NCI-H774 (cell line): ENCODE measurements at regions not wholly inside any gene's neighbourhood (a gene's known extent, or its start where the extent isn't known, plus 50 kb on each side); places are given as distances from the start of the nearest gene placed in this dataset.

Source experiments
- DNase-seq: peaks from one replicate; lab custom pipeline; 2025; lab: John Stamatoyannopoulos, UW

DNA sequence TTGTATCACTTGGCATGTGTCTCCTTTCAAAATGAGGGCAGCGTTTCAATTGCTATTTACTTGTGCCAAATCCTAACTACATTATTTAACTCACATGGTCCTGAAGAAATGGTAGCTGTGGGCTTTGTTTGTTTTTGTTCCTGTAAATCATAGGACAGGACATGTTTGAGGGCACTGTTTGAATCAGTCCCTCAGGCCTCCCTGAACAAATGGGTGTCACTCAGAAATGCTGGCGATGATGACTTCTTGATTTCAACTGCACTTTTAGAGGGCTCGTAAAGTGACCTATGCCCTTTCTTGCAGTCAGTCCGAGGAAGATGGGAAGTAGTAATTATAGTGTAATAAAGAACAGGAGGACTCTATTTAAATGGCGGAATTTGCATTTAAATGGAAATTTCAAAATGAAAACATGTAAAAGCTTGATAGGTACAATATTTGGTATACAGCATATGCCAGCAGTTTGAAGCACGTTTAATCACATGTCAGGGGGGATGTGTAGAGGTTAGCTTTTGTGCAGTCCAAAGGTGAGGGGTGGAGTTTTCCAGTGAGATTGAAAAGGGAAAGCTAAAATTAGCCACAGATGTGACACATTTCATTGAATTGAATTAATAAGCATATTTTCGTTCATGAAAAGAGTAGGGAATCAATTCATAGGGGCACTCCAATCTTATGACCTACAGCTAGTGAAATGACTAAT, 1958.7 kb upstream of the IGFBP7 start:
- no peak for DNase-seq

DNA sequence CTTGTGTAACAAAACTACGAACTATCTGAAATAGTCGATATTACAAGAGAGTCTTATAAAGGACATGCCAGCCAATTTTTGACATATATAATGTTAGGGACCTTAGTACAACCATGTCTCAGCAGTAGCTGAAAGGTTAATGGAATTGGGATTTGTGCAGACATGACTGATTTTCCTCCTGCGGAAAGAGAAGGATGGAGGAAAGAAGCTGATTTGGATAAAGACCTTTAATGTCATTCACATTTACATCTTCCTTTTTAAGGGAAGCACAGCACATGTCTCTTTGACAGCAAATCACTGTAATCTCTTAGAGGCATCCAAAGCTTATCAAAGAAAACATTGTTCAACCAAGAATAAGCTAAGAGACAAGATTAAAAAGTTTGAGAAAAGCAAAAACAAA, 1976.2 kb upstream of the IGFBP7 start:
- DNase-seq: no peak

DNA sequence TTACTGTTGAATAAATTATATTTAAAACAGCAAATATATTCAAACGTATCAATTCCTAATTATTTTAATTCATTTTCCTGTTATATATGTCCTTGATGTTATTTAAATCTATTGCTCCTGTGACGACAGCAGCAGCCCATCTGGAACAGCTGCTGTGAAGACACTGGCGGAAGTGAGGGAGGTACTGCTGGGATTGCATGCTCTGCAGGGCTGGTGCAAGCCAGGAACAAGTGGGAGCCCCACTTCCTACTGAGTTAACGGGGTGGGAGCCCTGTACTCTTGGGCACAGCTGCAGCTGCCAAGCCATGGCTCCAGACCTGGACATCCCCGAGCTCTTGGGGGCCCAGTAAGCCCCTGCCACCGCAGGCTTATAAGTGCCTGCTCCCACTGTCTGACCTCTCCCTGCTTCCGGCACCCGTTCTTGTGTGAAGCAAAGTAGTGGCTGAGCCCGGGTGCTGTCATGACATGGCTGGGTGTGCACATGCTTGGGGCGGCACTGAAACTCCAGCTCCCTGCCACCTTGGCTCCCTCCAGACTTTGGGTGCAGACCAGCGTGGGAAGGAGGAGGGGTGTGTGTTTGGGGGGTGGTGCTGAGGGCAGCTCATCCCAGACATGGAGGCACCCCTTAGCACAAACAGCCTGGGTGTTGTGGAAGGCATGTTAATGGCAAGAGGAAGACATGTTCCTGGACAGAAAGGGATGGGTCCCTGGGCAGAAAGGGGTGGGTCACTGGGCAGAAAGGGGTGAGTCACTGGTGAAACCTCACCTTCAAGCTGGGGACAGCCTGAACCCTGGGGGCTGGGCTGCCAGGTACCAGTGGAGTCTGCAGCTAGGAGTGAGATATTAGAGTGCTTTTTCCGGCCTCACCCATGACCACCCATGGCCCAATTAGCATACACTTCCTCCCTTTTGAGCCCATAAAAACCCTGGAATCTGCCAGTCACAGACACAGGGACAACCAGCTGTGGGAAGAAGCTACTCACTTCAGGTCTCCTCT, 1981.3 kb upstream of the IGFBP7 start:
- no peak for DNase-seq

DNA sequence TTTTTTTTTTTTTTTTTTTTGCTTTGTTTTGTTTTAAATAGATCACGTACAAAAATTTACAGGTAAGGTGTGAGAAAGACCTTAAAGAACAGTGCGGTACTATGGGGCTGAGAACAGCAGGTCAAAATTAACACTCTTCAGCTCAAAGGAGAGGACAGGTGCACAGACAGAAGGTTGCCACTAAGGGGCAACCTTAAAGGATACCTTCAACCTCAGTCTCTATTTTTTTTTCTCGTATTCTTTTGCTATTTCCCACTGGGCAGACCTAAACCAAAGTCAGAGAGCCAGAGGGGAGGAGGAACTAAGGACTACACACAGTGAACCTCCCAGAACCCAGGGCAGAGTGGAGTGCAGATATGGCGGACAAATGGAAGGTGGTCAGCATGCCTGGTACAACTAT, 1984.3 kb upstream of the IGFBP7 start:
- DNase-seq: no peak

DNA sequence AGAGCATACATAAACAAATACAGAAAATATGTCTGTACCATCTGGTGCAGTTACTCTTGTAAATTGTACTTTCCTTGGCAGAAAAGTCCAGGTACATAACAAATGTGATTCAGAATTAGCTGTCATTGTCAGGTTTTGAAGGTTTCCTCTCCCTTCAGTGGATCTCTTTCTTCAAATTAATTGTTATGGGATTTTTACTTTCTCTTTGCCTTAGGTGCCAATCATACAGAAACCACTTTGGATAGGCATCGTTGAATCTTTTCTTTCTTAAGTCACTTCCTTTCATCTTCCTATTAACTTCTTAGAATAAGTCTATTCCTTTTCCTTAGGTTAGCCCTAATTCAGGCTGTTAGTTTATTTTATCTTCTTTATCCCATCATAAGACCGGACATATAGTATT, 1992.1 kb upstream of the IGFBP7 start:
- DNase-seq: no peak

DNA sequence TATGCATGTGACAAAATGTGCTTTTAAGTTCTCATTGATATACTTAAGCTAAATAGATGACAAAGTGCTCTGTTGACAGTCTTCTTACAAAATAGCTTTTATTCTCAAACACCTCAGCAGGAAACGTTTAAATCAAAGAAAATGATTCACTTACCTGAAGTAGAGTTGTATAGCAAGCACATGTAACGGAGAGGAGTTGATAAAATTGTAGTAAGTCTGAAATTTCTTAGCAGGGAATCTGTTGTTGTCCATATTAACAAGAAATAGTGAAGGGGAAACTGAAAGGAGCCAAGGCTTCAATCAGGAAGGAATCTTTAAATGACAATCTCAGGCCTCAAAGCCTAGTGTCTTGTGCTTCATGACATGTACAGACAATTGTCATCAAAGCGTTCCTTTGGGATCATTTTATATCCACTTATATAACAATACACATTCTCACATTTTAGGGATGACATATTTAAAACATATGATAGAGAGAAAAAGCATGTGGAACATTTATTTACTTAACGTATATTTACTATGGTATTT, 2010.2 kb upstream of the IGFBP7 start:
- DNase-seq: no peak

DNA sequence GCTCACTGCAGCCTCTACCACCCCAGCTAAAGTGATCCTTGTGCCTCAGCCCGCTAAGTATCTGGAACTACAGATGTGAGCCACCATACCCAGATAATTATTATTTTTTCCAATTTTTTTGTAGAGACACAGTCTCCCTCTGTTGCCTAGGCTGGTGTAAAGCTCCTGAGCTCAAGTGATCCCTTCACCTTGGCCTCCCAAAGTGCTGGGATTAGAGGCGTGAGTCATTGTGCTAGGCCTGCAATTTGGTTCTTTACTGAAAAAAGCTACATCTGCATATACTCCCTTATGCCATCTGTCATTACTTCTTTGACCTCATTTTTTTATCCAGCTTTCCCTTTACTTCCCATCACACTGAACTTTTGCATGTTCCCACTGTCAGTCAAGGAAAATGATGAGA, 2012.4 kb upstream of the IGFBP7 start:
- no peak for DNase-seq

DNA sequence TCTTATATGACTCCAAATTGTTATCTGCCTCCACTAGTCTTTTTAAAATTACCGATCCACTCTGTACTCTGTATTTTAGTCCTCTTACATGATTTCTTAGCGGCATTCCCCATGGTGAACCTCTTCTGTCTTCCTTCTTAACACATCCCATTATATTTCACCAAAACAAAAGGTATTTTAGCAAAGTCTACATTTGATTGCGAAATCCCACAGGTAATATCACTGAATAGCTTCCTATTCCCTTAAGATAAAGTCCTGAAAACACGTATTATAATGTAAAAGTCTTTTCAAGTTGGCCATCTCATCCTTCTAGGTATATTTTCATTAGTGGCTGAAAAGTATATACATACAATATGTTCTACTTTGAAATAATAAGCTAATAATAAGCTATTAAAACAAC, 2016.0 kb upstream of the IGFBP7 start:
- no peak for DNase-seq

DNA sequence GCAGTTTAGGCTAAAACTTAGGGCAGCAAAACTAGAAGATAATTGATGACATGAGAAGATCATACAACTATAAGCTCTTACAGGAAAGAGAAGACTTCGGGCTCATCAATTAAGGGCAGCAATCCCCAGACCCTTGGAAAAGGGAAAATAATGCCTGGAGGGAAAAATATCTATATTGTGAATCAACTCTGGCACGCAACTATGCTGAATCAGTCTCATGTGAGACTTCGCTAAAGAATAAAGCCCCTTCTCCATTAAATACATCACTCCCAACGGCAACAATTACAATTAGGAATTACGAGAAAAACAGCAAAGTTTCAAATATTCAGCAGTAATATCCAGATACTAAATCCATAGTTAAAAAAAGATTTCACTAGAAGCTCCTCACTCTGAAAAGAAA, 2016.8 kb upstream of the IGFBP7 start:
- no peak for DNase-seq

DNA sequence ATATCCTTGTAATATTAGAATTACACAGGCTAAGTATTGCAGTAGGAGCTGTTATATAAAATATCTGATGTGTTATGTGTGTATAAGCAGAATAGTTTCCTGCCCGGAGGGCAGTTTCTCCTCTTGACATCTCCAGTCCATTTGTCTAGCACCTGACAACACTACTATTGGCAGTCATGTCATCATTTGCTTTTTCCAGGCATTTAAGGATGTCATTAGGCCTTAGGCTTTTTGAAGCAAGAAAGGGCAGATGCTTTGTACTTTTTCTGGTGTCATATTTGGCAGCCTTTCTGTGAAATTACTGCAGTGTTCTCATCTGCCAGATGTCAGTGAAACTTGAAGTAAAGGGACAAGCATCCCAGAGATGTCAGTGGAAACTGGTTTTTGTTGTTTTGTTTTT, 2017.6 kb upstream of the IGFBP7 start:
- no peak for DNase-seq

DNA sequence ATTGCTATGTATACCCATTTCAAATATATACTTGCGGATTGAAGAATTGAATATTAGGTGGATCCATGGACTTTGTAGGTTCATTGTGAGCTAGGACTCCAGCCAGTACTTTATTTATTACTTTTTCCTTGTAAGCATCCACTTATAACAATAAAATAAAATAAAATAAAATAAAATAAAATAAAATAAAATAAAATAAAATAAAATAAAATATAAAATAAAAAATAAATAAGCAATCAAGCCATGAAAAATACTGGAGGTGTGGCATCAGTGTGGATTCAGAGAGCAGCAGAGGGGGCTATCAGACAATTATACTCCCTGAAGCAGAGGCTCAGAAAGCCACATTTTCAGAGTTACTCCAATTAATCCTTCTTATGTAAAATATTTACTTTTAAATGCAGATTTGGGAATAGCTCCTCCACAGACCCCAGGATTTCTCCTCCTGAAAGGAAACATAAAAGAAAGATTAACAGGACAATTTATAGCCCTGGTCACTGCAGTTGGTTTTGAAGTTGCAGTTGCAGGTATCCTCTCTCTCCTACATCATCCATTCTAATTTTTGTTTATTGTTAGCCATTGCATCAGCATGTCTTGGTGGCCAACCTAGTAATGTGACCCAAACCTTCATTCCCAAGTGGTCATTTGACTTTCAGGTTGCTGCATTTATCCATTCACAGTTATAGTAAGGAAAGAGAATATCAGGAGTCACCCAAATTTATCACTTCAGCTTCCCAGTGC, 2025.2 kb upstream of the IGFBP7 start:
- DNase-seq: no peak

DNA sequence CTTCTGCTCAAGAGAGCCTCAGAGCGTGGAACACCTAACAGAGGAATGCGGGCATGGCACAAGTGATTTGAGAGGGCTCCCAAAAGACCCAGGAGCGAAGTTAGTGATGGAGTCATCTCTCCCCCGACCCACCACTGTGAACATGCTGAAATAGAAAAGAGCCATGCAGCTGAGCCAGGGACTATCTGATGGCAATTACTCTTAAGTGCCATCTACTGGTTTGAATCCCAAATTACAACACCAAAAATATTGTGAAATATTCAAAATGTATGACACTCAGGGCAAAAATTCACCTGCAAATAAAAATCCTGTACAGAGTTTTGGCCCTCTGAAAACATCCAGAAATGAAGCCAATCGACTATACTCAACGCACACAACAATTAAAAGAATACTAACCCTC, 2038.9 kb upstream of the ADGRL3 start:
- no peak for DNase-seq

DNA sequence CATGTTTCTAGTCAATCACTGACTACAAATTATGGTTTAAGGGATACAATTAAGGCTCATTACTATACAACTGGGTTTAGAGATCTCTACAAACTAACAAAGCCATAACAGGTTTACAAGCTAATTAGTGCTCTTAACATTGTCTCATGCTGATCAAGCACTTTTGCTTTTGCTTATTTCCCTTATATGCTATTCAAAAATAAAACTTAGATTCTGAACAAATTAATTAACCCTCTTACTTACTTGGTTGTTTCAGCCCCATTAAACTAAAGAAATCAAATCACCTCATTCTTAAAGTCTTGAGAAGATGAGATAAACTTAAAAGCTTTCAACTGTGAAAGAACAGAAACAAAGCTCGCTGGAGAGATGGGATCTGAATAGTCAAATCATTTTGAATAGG, 2024.5 kb upstream of the ADGRL3 start:
- no peak for DNase-seq

DNA sequence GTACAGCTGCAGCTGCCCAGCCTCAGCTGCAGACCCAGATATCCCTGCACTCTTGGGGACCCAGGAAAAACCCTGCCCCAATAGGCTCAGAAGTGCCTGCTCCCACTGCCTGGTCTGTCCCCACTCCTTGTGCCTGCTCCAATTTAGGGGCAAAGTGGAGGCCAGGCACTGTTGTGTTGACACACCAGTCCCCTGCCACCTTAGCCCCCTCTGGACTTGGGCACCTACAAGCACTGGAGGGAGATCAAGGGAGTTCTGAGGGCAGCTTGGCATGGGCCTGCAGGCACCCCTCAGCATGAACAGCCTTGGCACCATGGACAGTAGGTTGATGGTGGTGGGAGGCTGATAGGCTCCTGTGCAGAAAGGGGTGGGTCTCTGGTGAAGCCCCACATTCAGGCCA, 2020.8 kb upstream of the ADGRL3 start:
- no peak for DNase-seq

DNA sequence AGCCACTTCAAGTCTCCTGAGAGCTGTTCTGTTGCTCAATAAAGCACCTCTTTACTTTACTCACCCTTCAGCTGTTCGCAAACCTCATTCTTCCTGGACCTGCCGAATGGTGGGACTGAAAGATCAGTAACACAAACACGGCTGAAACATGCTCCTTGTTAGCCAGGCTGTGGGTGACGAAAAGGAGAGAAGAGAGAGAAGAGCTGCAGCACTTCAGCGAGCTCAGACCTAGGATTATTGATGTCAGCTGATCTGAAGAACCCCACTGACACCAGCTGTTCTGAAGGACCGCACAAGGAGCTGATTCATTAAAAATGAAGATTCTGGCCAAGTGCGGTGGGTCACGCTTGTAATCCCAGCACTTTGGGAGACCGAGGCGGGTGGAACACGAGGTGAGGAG, 2020.0 kb upstream of the ADGRL3 start:
- DNase-seq: no peak

DNA sequence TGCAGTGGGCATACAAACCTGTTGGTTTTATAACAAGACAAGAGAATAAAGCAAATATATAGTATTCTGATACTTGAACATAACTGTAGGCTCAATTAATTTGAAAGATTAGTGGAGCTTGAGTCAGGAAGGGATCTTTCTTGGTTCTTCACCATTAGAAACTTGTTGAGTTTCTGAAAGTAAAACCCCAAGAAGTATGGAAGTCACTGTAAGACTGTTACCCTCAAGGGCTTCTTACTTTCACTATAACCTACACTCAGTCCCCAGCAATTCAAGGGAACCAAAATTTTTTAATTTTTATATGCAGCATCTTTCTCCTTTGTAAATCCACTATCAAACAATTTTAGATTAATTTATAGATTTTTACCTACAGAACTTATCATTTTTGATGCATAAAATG, 2019.2 kb upstream of the ADGRL3 start:
- DNase-seq: no peak

DNA sequence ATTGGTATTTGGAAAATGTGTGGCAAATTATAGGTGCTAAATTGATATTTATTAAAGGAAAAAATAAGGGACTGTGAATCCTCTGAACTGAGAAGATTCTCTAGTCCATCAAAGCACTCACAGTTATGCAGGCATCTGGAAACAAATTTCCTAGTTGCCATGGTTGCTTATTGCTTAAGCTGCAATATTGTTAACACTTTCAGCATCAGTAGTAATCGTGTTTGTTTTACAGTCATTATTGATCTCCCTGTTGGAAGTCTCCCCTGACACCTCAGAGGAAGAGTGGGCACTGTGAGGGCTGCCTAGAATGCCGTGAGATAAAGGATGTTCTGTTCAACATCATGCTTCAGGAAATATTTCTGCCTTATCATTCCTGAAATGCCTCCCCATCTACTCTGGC, 2004.3 kb upstream of the ADGRL3 start:
- no peak for DNase-seq

DNA sequence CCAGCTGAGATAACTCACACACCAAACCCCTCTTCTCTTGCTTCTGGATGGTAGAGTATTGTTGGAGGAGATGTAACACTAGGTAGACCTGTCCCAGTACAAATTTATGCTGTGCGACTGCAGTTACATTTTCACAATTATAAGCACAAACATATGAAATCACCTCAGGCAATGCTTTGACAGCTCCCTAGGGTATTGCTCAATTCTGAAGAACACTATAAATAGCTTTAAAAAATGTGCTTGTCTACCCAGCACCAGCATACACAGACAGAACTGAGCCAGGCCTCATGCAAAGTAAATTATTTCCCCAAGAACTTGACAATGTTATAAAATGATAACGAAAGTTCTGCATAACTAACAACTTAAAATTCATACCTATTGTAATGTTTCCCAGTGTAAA, 1999.1 kb upstream of the ADGRL3 start:
- DNase-seq: no peak

DNA sequence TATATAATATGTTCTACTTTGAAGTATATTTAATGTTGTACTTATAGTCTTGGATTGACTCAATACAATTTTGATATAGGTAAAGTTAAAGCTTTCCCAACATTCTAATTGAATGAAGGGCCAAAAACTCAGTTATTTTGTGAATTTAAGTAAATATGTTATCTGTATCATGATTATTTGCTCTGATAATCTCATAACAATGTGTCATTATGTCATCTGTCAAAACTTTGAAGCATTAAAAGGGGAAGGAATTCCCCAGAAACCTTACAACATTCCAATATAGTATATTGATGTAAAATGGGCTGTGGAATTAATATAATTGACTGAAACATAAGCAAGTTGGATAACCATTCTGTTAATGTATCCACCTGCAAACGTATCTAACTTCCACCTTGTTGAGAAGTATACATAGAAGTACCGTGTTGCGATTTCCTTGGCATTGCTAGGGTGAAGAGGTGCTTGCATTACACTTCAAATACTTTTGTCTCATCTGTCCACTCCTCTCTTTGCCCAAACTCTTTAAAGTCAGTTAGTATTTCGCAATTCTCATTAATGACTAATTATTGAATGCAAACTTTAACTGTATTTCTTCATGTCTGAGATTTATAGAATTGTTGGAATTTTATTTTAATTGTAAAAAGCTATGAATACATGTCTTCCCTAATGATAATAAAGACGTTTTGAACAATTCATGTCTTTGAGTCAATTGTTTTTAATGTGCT, 1982.1 kb upstream of the ADGRL3 start:
- DNase-seq: no peak

DNA sequence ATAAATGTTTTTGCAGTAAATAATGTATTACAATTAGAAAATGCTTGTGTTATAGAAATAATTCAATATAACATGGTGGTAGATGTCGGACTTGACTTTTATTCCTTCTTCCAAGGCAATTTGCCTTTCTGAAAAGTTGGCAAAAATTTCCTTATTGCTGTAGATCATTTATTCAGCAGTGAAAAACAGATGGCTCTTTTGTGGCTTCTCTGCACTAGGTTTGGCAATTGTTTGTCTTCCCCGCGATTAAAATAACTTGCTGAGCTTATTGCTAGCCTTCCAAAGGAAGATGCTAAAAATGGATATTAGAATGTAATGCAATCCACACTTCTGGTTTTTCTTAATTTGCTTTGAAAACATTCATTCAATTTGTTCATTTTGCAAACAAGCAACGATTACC, 1977.9 kb upstream of the ADGRL3 start:
- DNase-seq: no peak

DNA sequence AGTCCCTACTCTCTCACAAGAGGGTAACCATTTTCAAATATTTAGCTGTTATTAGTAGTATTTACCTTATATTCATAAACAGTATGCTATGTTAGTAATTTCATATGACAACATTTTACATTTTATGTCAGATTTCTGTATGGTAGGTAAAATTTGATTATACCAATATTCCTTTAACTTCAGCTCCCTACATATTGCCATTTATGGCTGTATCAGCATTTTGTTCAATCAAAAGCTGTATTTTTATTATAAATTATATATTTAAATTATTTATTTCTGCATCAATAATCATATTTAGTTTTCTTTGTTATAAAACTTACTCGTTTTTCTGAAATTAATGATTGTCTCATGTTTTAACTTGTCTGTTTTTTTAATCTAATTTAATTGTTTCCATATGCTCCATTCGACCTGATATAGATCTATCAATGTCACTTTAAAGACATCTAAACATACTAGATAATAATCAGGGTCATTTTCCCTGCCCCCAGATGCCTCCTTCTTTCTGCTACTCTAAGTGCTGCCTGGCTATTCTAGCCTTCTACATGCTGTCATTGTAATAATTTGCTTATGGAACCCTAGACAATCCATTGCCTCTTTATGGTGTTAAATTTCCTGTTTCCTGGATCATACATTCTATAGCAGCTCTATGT, 1976.7 kb upstream of the ADGRL3 start:
- DNase-seq: no peak
